Activated CD8-positive, alpha-beta T cell treated with anti-CD3 and anti-CD28 coated beads for 36 hours (primary cell): ENCODE measurements at regions not wholly inside any gene's neighbourhood (a gene's known extent, or its start where the extent isn't known, plus 50 kb on each side); places are given as distances from the start of the nearest gene placed in this dataset.

Experiments used
- ATAC-seq: fragments of 200-7000 bp; cut with Tn5 transposase; one replicate; pipeline ENCODE4 v1.10.0; 2021; ENCODE audit warnings: mild to moderate bottlenecking, moderate library complexity
- CTCF ChIA-PET: fragments of 350-600 bp; sonication (Branson Sonifier 250); formaldehyde crosslinking; loops from one replicate; lab custom pipeline; 2021; ENCODE audit warnings: antibody characterized with exemption; lab: Charles Lee
- POLR2A ChIA-PET: fragments of 350-600 bp; sonication (Branson Sonifier 250); formaldehyde crosslinking; loops from one replicate; lab custom pipeline; 2021; ENCODE audit warnings: antibody characterized with exemption; lab: Charles Lee
- DNase-seq: peaks from one replicate; pipeline ENCODE4 v3.0.0-alpha.2; 2020
- H3K27ac Mint-ChIP-seq: one replicate; pipeline ENCODE4 v1.8.0; 2021; ENCODE audit warnings: mild to moderate bottlenecking, mixed read lengths
- H3K27me3 Mint-ChIP-seq: one replicate; pipeline ENCODE4 v1.8.0; 2021; ENCODE audit warnings: mixed read lengths
- H3K36me3 Mint-ChIP-seq: one replicate; pipeline ENCODE4 v1.8.0; 2021; ENCODE audit warnings: low read depth, mixed read lengths
- H3K4me1 Mint-ChIP-seq: one replicate; pipeline ENCODE4 v1.8.0; 2021; ENCODE audit warnings: low read depth, mixed read lengths
- H3K4me3 Mint-ChIP-seq: one replicate; pipeline ENCODE4 v1.8.0; 2021; ENCODE audit warnings: mild to moderate bottlenecking, moderate library complexity, mixed read lengths
- H3K9me3 Mint-ChIP-seq: one replicate; pipeline ENCODE4 v1.8.0; 2021; ENCODE audit warnings: mixed read lengths
- CTCF ChIP-seq: fragments of 200-600 bp; IDR thresholded peaks from one replicate; pipeline ENCODE4 v1.8.0; 2022; ENCODE audit warnings: antibody characterized with exemption, mild to moderate bottlenecking
- intact Hi-C: fragments of 100-400 bp; cut with micrococcal nuclease; formaldehyde crosslinking; loops from one replicate; pipeline ENCODE4 v1.10.0; 2022

GRCh38 chr18:10119528-10119927 lies 205.7 kb downstream of the VAPA start:
- H3K36me3 Mint-ChIP-seq, result no peaks in the 10 kb centered on the region
- H3K27ac Mint-ChIP-seq, result no peak overlapping the region
- POLR2A ChIA-PET, result no interaction called here
- DNase-seq (no peak), ATAC-seq (no peak)
- no peaks in the 10 kb centered on the region for H3K27me3 Mint-ChIP-seq
- H3K4me3 Mint-ChIP-seq, result no peak overlapping the region
- CTCF ChIA-PET, result no interaction called here
- TF ChIP-seq CTCF, result no peak
- H3K9me3 Mint-ChIP-seq, result no peaks in the 10 kb centered on the region
- intact Hi-C loops, result no loop called here
- H3K4me1 Mint-ChIP-seq, result no peaks in the 10 kb centered on the region

GRCh38 chr18:10119991-10120390 lies 206.2 kb downstream of the VAPA start:
- Mint-ChIP-seq H3K27me3 (no peaks in the 10 kb centered on the region), H3K4me3 (no peak overlapping the region), H3K36me3 (no peaks in the 10 kb centered on the region), H3K4me1 (no peaks in the 10 kb centered on the region), H3K9me3 (no peaks in the 10 kb centered on the region), H3K27ac (no peak overlapping the region)
- TF ChIP-seq CTCF, result no peak
- POLR2A ChIA-PET, result interaction anchor here (0.8 kb wide), 1 partner anchor 9 kb away, joined by 5 read pairs; no protein-coding TSS in a partner anchor
- intact Hi-C loops, result no loop called here
- no peak for ATAC-seq
- CTCF ChIA-PET, result no interaction called here
- no peak for DNase-seq

- Mint-ChIP-seq H3K36me3 (no peaks in the 10 kb centered on the region), H3K27me3 (no peaks in the 10 kb centered on the region), H3K4me3 (no peak overlapping the region), H3K4me1 (no peaks in the 10 kb centered on the region), H3K9me3 (no peaks in the 10 kb centered on the region), H3K27ac (no peak overlapping the region)
- intact Hi-C loops, result no loop called here
- ATAC-seq (no peak), DNase-seq (no peak)
- CTCF ChIA-PET, result no interaction called here
- POLR2A ChIA-PET, result interaction anchor here (0.8 kb wide), 1 partner anchor 10 kb away, joined by 5 read pairs; no protein-coding TSS in a partner anchor
- TF ChIP-seq CTCF, result no peak
Observed at GRCh38 chr18:10120622-10121021, 206.8 kb downstream of the VAPA start.

- no peak overlapping the region for H3K4me3 Mint-ChIP-seq
- CTCF ChIA-PET, result no interaction called here
Observed at GRCh38 chr18:10121028-10121427, 207.2 kb downstream of the VAPA start.

More at GRCh38 chr18:10121028-10121427, 207.2 kb downstream of the VAPA start:
- Mint-ChIP-seq H3K36me3 (no peaks in the 10 kb centered on the region), H3K9me3 (no peaks in the 10 kb centered on the region), H3K27me3 (no peaks in the 10 kb centered on the region), H3K27ac (no peak overlapping the region), H3K4me1 (no peaks in the 10 kb centered on the region)
- DNase-seq (no peak), ATAC-seq (no peak)
- POLR2A ChIA-PET, result interaction anchor here (0.8 kb wide), 1 partner anchor 10 kb away, joined by 5 read pairs; no protein-coding TSS in a partner anchor
- intact Hi-C loops, result no loop called here
- TF ChIP-seq CTCF, result no peak
